HEK293 (cell line): ENCODE measurements at regions not wholly inside any gene's neighbourhood (a gene's known extent, or its start where the extent isn't known, plus 50 kb on each side); places are given as distances from the start of the nearest gene placed in this dataset.
A peak's percentile ranks its signal among the peaks of the same experiment; 100 is the strongest.

ENCODE experiments used
- CTCF ChIA-PET: fragments of 350-600 bp; formaldehyde crosslinking; extraction: SDS; loops from one replicate; lab custom pipeline; 2021; ENCODE audit warnings: antibody characterized with exemption; lab: Yijun Ruan, JAX
- POLR2A ChIA-PET: fragments of 300-600 bp; formaldehyde crosslinking; extraction: SDS; loops from one replicate; lab custom pipeline; 2020; ENCODE audit warnings: antibody characterized with exemption, inconsistent platforms; lab: Yijun Ruan, JAX
- H3K27ac ChIP-seq: fragments of 200-500 bp; sonication (Bioruptor generic); 2 replicates; pipeline ENCODE4 v1.5.1; 2014; ENCODE audit warnings: low read depth, low read length, control low read depth, inconsistent platforms; ENCODE audit errors: extremely low read depth
- H3K36me3 ChIP-seq, 2 experiments: fragments of 200-500 bp in 1 of 2; sonication (Bioruptor generic) in 1 of 2; 1 replicate in 1 of 2; 2 replicates in 1 of 2; pipeline ENCODE4 v1.5.1; 2014 to 2017; ENCODE audit warnings: inconsistent platforms in 2 of 2, low read length in 2 of 2; ENCODE audit not compliant: control insufficient read depth in 2 of 2, insufficient read depth in 1 of 2
- H3K4me1 ChIP-seq: fragments of 200-500 bp; sonication (Bioruptor generic); 2 replicates; pipeline ENCODE4 v1.5.1; 2014; ENCODE audit warnings: mild to moderate bottlenecking, low read length, inconsistent platforms; ENCODE audit not compliant: control insufficient read depth, insufficient read depth
- H3K4me3 ChIP-seq: 2 replicates; pipeline ENCODE4 v1.5.1; 2011; ENCODE audit warnings: low read depth, mild to moderate bottlenecking, control low read depth, low read length, moderate library complexity
- H3K9me3 ChIP-seq: fragments of 200-500 bp; sonication (Bioruptor generic); 2 replicates; pipeline ENCODE4 v1.5.1; 2014; ENCODE audit warnings: low read depth, low read length, inconsistent platforms; ENCODE audit not compliant: control insufficient read depth, insufficient read depth
- HOXD13 ChIP-seq: sonication (generic); formaldehyde crosslinking; IDR thresholded peaks from 2 replicates; pipeline ENCODE4 v1.8.0; 2022; ENCODE audit warnings: missing genetic modification reagents, borderline replicate concordance
- IKZF3 ChIP-seq: fragments of 450-650 bp; IDR thresholded peaks from 2 replicates; pipeline ENCODE4 v1.5.0; 2018; ENCODE audit warnings: missing biosample characterization, mild to moderate bottlenecking, missing genetic modification characterization, moderate library complexity
- INSM2 ChIP-seq: fragments of 450-650 bp; formaldehyde crosslinking; IDR thresholded peaks from 2 replicates; pipeline ENCODE4 v1.5.1; 2016; ENCODE audit warnings: missing biosample characterization, missing genetic modification characterization
- MYNN ChIP-seq: fragments of 450-650 bp; formaldehyde crosslinking; IDR thresholded peaks from 2 replicates; pipeline ENCODE4 v1.5.1; 2016; ENCODE audit warnings: missing biosample characterization, missing genetic modification characterization, borderline replicate concordance
- PRDM2 ChIP-seq: fragments of 450-650 bp; formaldehyde crosslinking; IDR thresholded peaks from 2 replicates; pipeline ENCODE4 v1.5.1; 2016; ENCODE audit warnings: missing biosample characterization, missing genetic modification characterization, borderline replicate concordance
- WT1 ChIP-seq: fragments of 450-650 bp; formaldehyde crosslinking; IDR thresholded peaks from 2 replicates; pipeline ENCODE4 v1.5.1; 2016; ENCODE audit warnings: missing biosample characterization, missing genetic modification characterization
- ZNF248 ChIP-seq: fragments of 450-650 bp; formaldehyde crosslinking; IDR thresholded peaks from 2 replicates; pipeline ENCODE4 v1.5.1; 2017; ENCODE audit warnings: missing biosample characterization, missing genetic modification characterization
- ZNF398 ChIP-seq: fragments of 450-650 bp; formaldehyde crosslinking; IDR thresholded peaks from 2 replicates; pipeline ENCODE4 v1.5.1; 2017; ENCODE audit warnings: missing biosample characterization, missing genetic modification characterization
- ZNF48 ChIP-seq: fragments of 450-650 bp; formaldehyde crosslinking; IDR thresholded peaks from 2 replicates; pipeline ENCODE4 v1.5.1; 2016; ENCODE audit warnings: missing biosample characterization, missing genetic modification characterization
- ZNF501 ChIP-seq: fragments of 450-650 bp; formaldehyde crosslinking; IDR thresholded peaks from 2 replicates; pipeline ENCODE4 v1.5.1; 2016; ENCODE audit warnings: missing biosample characterization, missing genetic modification characterization
- ZNF510 ChIP-seq: fragments of 450-650 bp; formaldehyde crosslinking; IDR thresholded peaks from 2 replicates; pipeline ENCODE4 v1.5.1; 2018; ENCODE audit warnings: mild to moderate bottlenecking, missing genetic modification characterization, missing biosample characterization; ENCODE audit not compliant: insufficient replicate concordance
- ZNF654 ChIP-seq: fragments of 450-650 bp; formaldehyde crosslinking; IDR thresholded peaks from 2 replicates; pipeline ENCODE4 v1.5.1; 2016; ENCODE audit warnings: low read depth, missing biosample characterization, missing genetic modification characterization
- ZNF692 ChIP-seq: fragments of 450-650 bp; formaldehyde crosslinking; IDR thresholded peaks from 2 replicates; pipeline ENCODE4 v1.5.1; 2016; ENCODE audit warnings: missing biosample characterization, missing genetic modification characterization
- ZNF747 ChIP-seq: fragments of 450-650 bp; formaldehyde crosslinking; IDR thresholded peaks from 2 replicates; pipeline ENCODE4 v1.5.1; 2016; ENCODE audit warnings: missing biosample characterization, missing genetic modification characterization
- TF ChIP-seq, protein P1 (sequence below): fragments of 450-650 bp; formaldehyde crosslinking; IDR thresholded peaks from 2 replicates; pipeline ENCODE4 v1.5.1; 2017; ENCODE audit warnings: missing biosample characterization, missing genetic modification characterization
- TF ChIP-seq, protein P2 (sequence below): fragments of 450-650 bp; IDR thresholded peaks from 2 replicates; pipeline ENCODE4 v1.5.1; 2018; ENCODE audit warnings: missing biosample characterization, mild to moderate bottlenecking, missing genetic modification characterization
- TF ChIP-seq, protein P3 (sequence below): fragments of 450-650 bp; formaldehyde crosslinking; IDR thresholded peaks from 2 replicates; pipeline ENCODE4 v1.5.1; 2016; ENCODE audit warnings: missing biosample characterization, missing genetic modification characterization

- CTCF ChIA-PET, result interaction anchor here (0.5 to 2.5 kb wide), 37 partner anchors 9 to 1214 kb away, joined by 3 to 17 read pairs (median 4); no protein-coding TSS in a partner anchor
- POLR2A ChIA-PET, result no interaction called here
- Histone ChIP-seq H3K4me3 (no peak overlapping the region), H3K4me1 (no peaks in the 10 kb centered on the region), H3K9me3 (no peaks in the 10 kb centered on the region), H3K27ac (no peak overlapping the region), H3K36me3 (no peaks in the 10 kb centered on the region)
- TF ChIP-seq ZNF654 (tag by site-specific recombination), result 0 out of 2 replicates have a peak, but pooled peaks have one; percentile 6
- TF ChIP-seq ZNF747 (tag by site-specific recombination), result no peak
- TF ChIP-seq, protein P1, sequence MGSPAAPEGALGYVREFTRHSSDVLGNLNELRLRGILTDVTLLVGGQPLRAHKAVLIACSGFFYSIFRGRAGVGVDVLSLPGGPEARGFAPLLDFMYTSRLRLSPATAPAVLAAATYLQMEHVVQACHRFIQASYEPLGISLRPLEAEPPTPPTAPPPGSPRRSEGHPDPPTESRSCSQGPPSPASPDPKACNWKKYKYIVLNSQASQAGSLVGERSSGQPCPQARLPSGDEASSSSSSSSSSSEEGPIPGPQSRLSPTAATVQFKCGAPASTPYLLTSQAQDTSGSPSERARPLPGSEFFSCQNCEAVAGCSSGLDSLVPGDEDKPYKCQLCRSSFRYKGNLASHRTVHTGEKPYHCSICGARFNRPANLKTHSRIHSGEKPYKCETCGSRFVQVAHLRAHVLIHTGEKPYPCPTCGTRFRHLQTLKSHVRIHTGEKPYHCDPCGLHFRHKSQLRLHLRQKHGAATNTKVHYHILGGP (tag by site-specific recombination), result no peak
Observed at GRCh38 chr17:71460943-71461342, 659.9 kb upstream of the SOX9 start.

- POLR2A ChIA-PET, result no interaction called here
- no peaks in the 10 kb centered on the region for H3K36me3 ChIP-seq
- no peak overlapping the region for H3K27ac ChIP-seq
- no peaks in the 10 kb centered on the region for H3K9me3 ChIP-seq
- CTCF ChIA-PET, result interaction anchor here (0.7 to 2.5 kb wide), 25 partner anchors 9 to 1078 kb away, joined by 3 to 17 read pairs (median 4); no protein-coding TSS in a partner anchor
- no peak overlapping the region for H3K4me3 ChIP-seq
- no peaks in the 10 kb centered on the region for H3K4me1 ChIP-seq
- no peak for TF ChIP-seq INSM2 (tag by site-specific recombination)
- TF ChIP-seq ZNF501 (tag by site-specific recombination), result no peak
- no peak for TF ChIP-seq WT1 (tag by site-specific recombination)
- TF ChIP-seq ZNF398 (tag by site-specific recombination), result no peak
- TF ChIP-seq MYNN (tag by site-specific recombination), result no peak
- TF ChIP-seq IKZF3 (tag by site-specific recombination), result no peak
- TF ChIP-seq HOXD13 (CRISPR knock-in tag), result no peak
- TF ChIP-seq ZNF48 (tag by site-specific recombination), result no peak
- TF ChIP-seq ZNF248, result no peak
- TF ChIP-seq, protein P2, sequence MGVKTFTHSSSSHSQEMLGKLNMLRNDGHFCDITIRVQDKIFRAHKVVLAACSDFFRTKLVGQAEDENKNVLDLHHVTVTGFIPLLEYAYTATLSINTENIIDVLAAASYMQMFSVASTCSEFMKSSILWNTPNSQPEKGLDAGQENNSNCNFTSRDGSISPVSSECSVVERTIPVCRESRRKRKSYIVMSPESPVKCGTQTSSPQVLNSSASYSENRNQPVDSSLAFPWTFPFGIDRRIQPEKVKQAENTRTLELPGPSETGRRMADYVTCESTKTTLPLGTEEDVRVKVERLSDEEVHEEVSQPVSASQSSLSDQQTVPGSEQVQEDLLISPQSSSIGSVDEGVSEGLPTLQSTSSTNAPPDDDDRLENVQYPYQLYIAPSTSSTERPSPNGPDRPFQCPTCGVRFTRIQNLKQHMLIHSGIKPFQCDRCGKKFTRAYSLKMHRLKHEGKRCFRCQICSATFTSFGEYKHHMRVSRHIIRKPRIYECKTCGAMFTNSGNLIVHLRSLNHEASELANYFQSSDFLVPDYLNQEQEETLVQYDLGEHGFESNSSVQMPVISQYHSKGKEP (tag by site-specific recombination), result no peak
- TF ChIP-seq ZNF510 (tag by site-specific recombination), result no peak
- TF ChIP-seq ZNF692 (tag by site-specific recombination), result no peak
- TF ChIP-seq, protein P3, sequence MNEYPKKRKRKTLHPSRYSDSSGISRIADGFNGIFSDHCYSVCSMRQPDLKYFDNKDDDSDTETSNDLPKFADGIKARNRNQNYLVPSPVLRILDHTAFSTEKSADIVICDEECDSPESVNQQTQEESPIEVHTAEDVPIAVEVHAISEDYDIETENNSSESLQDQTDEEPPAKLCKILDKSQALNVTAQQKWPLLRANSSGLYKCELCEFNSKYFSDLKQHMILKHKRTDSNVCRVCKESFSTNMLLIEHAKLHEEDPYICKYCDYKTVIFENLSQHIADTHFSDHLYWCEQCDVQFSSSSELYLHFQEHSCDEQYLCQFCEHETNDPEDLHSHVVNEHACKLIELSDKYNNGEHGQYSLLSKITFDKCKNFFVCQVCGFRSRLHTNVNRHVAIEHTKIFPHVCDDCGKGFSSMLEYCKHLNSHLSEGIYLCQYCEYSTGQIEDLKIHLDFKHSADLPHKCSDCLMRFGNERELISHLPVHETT (tag by site-specific recombination), result no peak
- TF ChIP-seq PRDM2, result no peak
Observed at GRCh38 chr17:71461498-71462169, 659.2 kb upstream of the SOX9 start.
